Left ventricle myocardium inferior (tissue), 1 donor: ENCODE measurements at regions not wholly inside any gene's neighbourhood (a gene's known extent, or its start where the extent isn't known, plus 50 kb on each side); places are given as distances from the start of the nearest gene placed in this dataset.

ENCODE experiments used
- DNase-seq: peaks from one replicate; pipeline ENCODE4 v3.0.0-alpha.2; 2020
- H3K27ac ChIP-seq: fragments of 200-600 bp; replicated peaks from 2 replicates; pipeline ENCODE4 v1.8.0; 2021
- H3K27me3 ChIP-seq: fragments of 200-600 bp; 2 replicates; pipeline ENCODE4 v1.8.0; 2021; ENCODE audit warnings: low read depth
- H3K36me3 ChIP-seq: fragments of 200-600 bp; 2 replicates; pipeline ENCODE4 v1.8.0; 2021
- H3K4me1 ChIP-seq: fragments of 200-600 bp; 2 replicates; pipeline ENCODE4 v1.8.0; 2021
- H3K4me3 ChIP-seq: fragments of 200-600 bp; 2 replicates; pipeline ENCODE4 v1.8.0; 2021; ENCODE audit warnings: mild to moderate bottlenecking, moderate library complexity
- H3K9me3 ChIP-seq: fragments of 200-600 bp; replicated peaks from 2 replicates; pipeline ENCODE4 v1.8.0; 2021
- intact Hi-C: fragments of 100-400 bp; cut with micrococcal nuclease; formaldehyde crosslinking; loops from one replicate; pipeline ENCODE4 v1.11.0; 2022
- TF ChIP-seq, protein P1 (sequence below): fragments of 200-600 bp; IDR thresholded peaks from 2 replicates; pipeline ENCODE4 v1.8.0; 2021; ENCODE audit warnings: antibody characterized with exemption, mild to moderate bottlenecking, borderline replicate concordance
- donor health status: DM: no; HTN: yes; CAD: no; lungs with severe emphysema.

DNA sequence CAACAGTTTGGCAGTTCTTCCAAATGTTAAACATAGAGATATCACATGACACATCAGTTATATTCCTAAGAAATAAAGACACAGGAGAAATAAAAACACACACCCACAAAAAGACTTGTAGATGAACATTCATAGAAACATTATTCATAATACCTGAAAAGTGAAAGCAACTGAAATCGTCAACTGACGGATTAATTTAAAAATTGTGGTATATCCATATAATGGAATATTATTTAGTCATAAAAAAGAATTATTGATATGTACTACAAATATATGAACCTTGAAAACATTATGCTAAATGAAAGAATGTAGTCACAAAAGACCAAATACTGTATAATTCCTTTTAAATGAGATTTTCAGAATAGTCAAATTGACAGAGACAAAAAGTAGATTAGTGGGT lies 330.2 kb upstream of the CD180 start:
- H3K27ac ChIP-seq, result no peak overlapping the region
- H3K36me3 ChIP-seq, result no peaks in the 10 kb centered on the region
- intact Hi-C loops, result no loop called here
- DNase-seq, result no peak
- no peaks in the 10 kb centered on the region for H3K4me1 ChIP-seq
- peaks cover 28% of the 10 kb centered on the region for H3K9me3 ChIP-seq
- no peak overlapping the region for H3K4me3 ChIP-seq
- TF ChIP-seq, protein P1, sequence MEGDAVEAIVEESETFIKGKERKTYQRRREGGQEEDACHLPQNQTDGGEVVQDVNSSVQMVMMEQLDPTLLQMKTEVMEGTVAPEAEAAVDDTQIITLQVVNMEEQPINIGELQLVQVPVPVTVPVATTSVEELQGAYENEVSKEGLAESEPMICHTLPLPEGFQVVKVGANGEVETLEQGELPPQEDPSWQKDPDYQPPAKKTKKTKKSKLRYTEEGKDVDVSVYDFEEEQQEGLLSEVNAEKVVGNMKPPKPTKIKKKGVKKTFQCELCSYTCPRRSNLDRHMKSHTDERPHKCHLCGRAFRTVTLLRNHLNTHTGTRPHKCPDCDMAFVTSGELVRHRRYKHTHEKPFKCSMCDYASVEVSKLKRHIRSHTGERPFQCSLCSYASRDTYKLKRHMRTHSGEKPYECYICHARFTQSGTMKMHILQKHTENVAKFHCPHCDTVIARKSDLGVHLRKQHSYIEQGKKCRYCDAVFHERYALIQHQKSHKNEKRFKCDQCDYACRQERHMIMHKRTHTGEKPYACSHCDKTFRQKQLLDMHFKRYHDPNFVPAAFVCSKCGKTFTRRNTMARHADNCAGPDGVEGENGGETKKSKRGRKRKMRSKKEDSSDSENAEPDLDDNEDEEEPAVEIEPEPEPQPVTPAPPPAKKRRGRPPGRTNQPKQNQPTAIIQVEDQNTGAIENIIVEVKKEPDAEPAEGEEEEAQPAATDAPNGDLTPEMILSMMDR, result no peak
- no peaks in the 10 kb centered on the region for H3K27me3 ChIP-seq

DNA sequence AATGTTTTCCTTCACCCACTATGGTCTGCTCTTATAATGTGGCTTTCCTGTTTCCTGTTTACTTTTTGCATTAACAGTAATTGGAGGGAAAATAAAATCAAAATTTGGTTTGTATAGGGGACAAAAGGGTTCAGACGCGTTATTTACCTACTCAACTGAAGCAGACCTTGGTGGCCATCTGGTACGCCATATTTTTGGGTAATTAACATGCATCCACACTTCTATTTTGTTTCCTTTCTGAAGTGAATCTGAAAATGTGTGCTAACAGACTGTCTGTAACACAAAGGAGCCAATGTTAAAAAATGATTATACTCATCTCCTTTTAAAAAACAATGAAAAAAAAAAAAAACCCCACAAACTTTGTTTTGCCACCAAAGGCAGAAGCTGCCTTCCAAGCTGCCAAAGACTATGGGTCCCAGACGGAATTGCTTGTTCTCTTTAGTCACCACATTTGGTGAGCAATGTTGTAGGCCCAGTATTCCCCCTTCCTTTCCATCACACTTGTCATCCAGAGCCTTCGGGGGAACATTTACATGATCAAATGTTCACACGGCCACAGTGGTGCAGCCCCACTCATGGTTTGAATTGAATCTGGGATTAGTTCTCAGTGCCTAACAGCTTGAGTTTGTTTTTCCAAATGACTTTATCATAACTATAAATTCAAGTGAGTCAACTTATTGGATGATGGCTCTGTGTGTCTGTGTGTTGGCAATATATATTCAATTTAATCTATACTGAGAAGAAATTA lies 323.7 kb upstream of the CD180 start:
- no peaks in the 10 kb centered on the region for H3K36me3 ChIP-seq
- no peaks in the 10 kb centered on the region for H3K9me3 ChIP-seq
- TF ChIP-seq, protein P1, result no peak
- H3K4me1 ChIP-seq, result peaks cover 7% of the 10 kb centered on the region
- intact Hi-C loops, result no loop called here
- no peaks in the 10 kb centered on the region for H3K27me3 ChIP-seq
- no peak for DNase-seq
- no peak overlapping the region for H3K27ac ChIP-seq
- no peak overlapping the region for H3K4me3 ChIP-seq

DNA sequence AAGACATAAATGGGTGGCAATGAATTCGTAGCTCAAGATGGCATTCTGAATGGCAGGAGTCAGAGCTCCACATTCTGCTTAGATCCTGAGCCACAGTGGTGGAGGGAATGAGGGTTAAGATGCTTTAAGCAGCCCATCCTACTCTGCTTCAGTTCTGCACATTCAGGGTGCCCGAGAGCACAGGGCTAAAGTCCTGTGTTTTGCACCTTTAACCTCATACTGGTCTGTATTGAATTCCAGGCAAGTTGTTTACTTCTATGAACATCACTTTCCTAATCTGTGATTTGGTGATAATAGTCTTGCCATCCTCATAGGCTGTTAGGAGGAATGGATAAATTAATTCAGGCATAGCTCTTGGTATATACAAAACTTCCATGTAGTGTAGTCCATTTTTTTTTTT lies 321.6 kb upstream of the CD180 start:
- Histone ChIP-seq H3K4me1 (peaks cover 7% of the 10 kb centered on the region), H3K27ac (no peak overlapping the region), H3K4me3 (no peak overlapping the region), H3K36me3 (no peaks in the 10 kb centered on the region), H3K27me3 (no peaks in the 10 kb centered on the region), H3K9me3 (no peaks in the 10 kb centered on the region)
- intact Hi-C loops, result no loop called here
- no peak for DNase-seq
- TF ChIP-seq, protein P1, result no peak

DNA sequence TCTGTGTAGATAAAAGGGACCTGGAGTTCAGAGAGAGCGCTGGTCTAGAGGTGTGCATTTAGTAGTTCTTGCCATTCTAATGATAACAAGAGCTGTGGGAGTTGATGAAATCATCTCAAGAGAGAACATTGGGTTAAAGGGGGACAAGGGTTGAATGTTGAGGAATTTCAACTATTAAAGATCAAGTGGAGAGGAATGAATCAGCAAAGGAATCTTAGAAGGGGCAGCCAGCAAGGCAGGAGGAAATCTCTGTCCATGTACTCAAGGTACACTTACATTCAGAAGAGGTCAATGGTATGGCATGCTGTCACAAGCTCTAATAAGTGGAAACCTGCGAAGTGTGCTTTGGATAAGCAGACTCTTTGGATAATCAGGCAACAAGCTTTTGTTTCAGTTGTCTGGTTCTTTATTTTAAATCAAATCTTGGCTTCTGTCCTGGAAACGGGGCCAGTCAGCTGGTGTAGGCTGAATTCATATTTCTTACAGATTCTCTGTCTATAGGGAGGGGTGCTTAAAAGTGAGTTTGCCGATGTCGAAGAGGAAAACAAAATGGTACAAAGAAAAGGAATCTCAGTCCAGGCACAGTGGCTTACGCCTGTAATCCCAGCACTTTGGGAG lies 320.5 kb upstream of the CD180 start:
- Histone ChIP-seq H3K4me3 (no peak overlapping the region), H3K4me1 (peaks cover 7% of the 10 kb centered on the region), H3K9me3 (no peaks in the 10 kb centered on the region), H3K27me3 (no peaks in the 10 kb centered on the region), H3K27ac (no peak overlapping the region), H3K36me3 (no peaks in the 10 kb centered on the region)
- intact Hi-C loops, result no loop called here
- DNase-seq, result no peak
- TF ChIP-seq, protein P1, result no peak

DNA sequence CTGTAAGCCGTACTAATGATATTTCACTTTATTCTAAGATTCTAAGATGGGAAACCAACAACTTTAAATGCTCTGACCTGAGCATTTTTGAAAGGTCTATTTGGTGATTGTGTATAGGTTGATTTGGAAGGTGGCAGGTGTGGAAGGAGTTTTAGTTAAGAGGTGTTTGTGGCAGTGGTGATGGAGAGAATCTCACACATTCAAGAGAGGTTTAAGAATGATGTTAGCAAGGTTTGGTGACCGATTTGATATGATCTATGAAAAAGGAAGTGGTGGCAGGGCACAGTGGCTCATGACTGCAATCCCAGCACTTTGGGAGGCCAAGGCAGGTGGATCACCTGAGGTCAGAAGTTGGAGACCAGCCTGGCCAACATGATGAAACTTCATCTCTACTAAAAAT lies 319.2 kb upstream of the CD180 start:
- DNase-seq, result no peak
- Histone ChIP-seq H3K36me3 (no peaks in the 10 kb centered on the region), H3K4me1 (peaks cover 7% of the 10 kb centered on the region), H3K27me3 (no peaks in the 10 kb centered on the region), H3K4me3 (no peak overlapping the region), H3K27ac (no peak overlapping the region), H3K9me3 (no peaks in the 10 kb centered on the region)
- TF ChIP-seq, protein P1, result no peak
- intact Hi-C loops, result no loop called here
